C4-2B (cell line): ENCODE measurements at regions not wholly inside any gene's neighbourhood (a gene's known extent, or its start where the extent isn't known, plus 50 kb on each side); places are given as distances from the start of the nearest gene placed in this dataset.

Experiments used
- CTCF ChIP-seq: fragments of 450-650 bp; conservative IDR thresholded peaks from 2 replicates; pipeline ENCODE4 v1.5.1; 2017; ENCODE audit warnings: mild to moderate bottlenecking
- ZFX ChIP-seq: fragments of 450-650 bp; IDR thresholded peaks from 2 replicates; pipeline ENCODE4 v1.6.1; 2017

GRCh38 chr14:104297313-104297704 is 158.9 kb downstream of the KIF26A start:
- TF ChIP-seq CTCF = no peak
- TF ChIP-seq ZFX = no peak
